IPS DF 4.7 (cell line): ENCODE measurements at regions not wholly inside any gene's neighbourhood (a gene's known extent, or its start where the extent isn't known, plus 50 kb on each side); places are given as distances from the start of the nearest gene placed in this dataset.

Experiments
- DNase-seq: peaks from one replicate; pipeline ENCODE4 v3.0.0-alpha.2; 2013; ENCODE audit warnings: low spot score; ENCODE audit errors: extremely low read depth

- DNase-seq, result no peak
These were observed 145.2 kb downstream of the DNAJB6 start for GRCh38 chr7:157482025-157482424.

- DNase-seq, result no peak
These were observed 145.8 kb downstream of the DNAJB6 start for GRCh38 chr7:157482517-157483087.

- no peak for DNase-seq
These were observed 146.7 kb downstream of the DNAJB6 start for GRCh38 chr7:157483515-157483914.

- no peak for DNase-seq
These were observed 147.2 kb downstream of the DNAJB6 start for GRCh38 chr7:157483971-157484410.

- DNase-seq, result no peak
These were observed 147.7 kb downstream of the DNAJB6 start for GRCh38 chr7:157484411-157485081.

- no peak for DNase-seq
These were observed 148.6 kb downstream of the DNAJB6 start for GRCh38 chr7:157485361-157485831.

- no peak for DNase-seq
These were observed 149.4 kb downstream of the DNAJB6 start for GRCh38 chr7:157486007-157486755.

- DNase-seq, result no peak
These were observed 150.4 kb downstream of the DNAJB6 start for GRCh38 chr7:157487046-157487770.

GRCh38 chr7:157488281-157488680 lies 151.5 kb downstream of the DNAJB6 start:
- DNase-seq, result no peak

- DNase-seq, result no peak
These were observed 152.2 kb downstream of the DNAJB6 start for GRCh38 chr7:157488966-157489365.
